Upper lobe of left lung (tissue), 6 donors: ENCODE measurements at regions not wholly inside any gene's neighbourhood (a gene's known extent, or its start where the extent isn't known, plus 50 kb on each side); places are given as distances from the start of the nearest gene placed in this dataset.

Experiments
- ATAC-seq, 2 donors: fragments of 200-7000 bp; cut with Tn5 transposase; one replicate each; pipeline ENCODE4 v1.9.1; 2022; ENCODE audit warnings: mild to moderate bottlenecking in 2 of 2, moderate library complexity in 2 of 2; ENCODE audit not compliant: low FRiP score in 2 of 2
- DNase-seq, 2 donors: peaks; one replicate each; pipeline ENCODE4 v3.0.0-alpha.2; 2019 to 2020
- H3K27ac ChIP-seq, 4 donors: fragments of 200-600 bp; sonication (generic); one replicate each; pipeline ENCODE4 v1.5.1; 2016 to 2019
- H3K27me3 ChIP-seq, 4 donors: fragments of 200-600 bp; sonication (generic); one replicate each; pipeline ENCODE4 v1.5.1; 2017 to 2019
- H3K36me3 ChIP-seq, 4 donors: fragments of 200-600 bp; sonication (generic); one replicate each; pipeline ENCODE4 v1.5.1; 2016 to 2019
- H3K4me1 ChIP-seq, 4 donors: fragments of 200-600 bp; sonication (generic); one replicate each; pipeline ENCODE4 v1.5.1; 2018 to 2019
- H3K4me3 ChIP-seq, 4 donors: fragments of 200-600 bp; sonication (generic); one replicate each; pipeline ENCODE4 v1.5.1; 2017 to 2019; ENCODE audit warnings: mild to moderate bottlenecking in 2 of 4, moderate library complexity in 1 of 4
- H3K9me3 ChIP-seq, 4 donors: fragments of 200-600 bp; sonication (generic); one replicate each; pipeline ENCODE4 v1.5.1; 2018 to 2019
- EP300 ChIP-seq, 4 donors: sonication (generic); formaldehyde crosslinking; IDR thresholded peaks; one replicate each; pipeline ENCODE4 v1.5.1; 2017; ENCODE audit warnings: antibody characterized with exemption in 4 of 4, control low read depth in 2 of 4
- POLR2A ChIP-seq, 4 donors: fragments of 450-650 bp; IDR thresholded peaks; one replicate each; pipeline ENCODE4 v1.5.1; 2016 to 2017; ENCODE audit warnings: antibody characterized with exemption in 4 of 4, mild to moderate bottlenecking in 2 of 4
- POLR2AphosphoS5 ChIP-seq, 2 donors: sonication (generic); formaldehyde crosslinking; IDR thresholded peaks; one replicate each; pipeline ENCODE4 v1.5.1; 2017; ENCODE audit warnings: antibody characterized with exemption in 2 of 2
- WGBS, 2 donors: methylation state at CpG; one replicate each; pipeline ENCODE4 v1.1.5; 2017 to 2018; 5-methylcytosine and 5-hydroxymethylcytosine counted together
- TF ChIP-seq, protein P1 (sequence below), 6 experiments: fragments of 450-650 bp in 4 of 6; fragments of 200-600 bp in 2 of 6; sonication (generic) in 2 of 6; IDR thresholded peaks; one replicate each; pipeline ENCODE4 v1.5.1; 2016 to 2019; ENCODE audit warnings: antibody characterized with exemption in 6 of 6
- donor health status: DM: no; HTN: no; CAD: no; lungs with moderate emphysema.
- donor health status: DM: no; HTN: yes; CAD: no; lungs with severe emphysema.

DNA sequence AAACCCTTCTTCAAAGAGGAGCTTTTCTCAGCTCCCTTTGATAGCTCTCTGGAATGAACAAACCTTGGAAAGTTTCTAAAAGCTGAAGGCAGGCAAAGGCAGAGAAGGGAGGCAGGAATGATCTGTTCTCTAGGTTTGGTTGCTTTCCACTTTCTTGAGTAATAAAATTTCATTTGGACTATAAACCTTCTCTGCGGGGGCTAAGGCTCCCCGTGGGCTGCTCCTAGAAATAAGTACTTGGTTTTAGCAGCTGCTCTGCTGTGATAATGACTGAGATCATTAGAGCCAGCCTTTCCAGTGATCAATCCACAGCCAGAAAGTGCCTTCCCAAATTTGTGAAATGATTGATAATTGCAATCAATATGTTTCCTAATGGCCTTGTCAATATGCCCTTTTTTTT is 183.8 kb upstream of the HTR2A start:
- DNase-seq (no peak), ATAC-seq (no peak)
- Histone ChIP-seq H3K9me3 (no peaks in the 10 kb centered on the region), H3K36me3 (no peaks in the 10 kb centered on the region), H3K27ac (no peak overlapping the region), H3K4me3 (no peak overlapping the region), H3K4me1 (no peaks in the 10 kb centered on the region), H3K27me3 (no peaks in the 10 kb centered on the region)
- 83 to 92% methylated on average over 2 of the region's 2 CpGs for WGBS, 2 donors
- TF ChIP-seq EP300 (IDR thresholded peaks at IDR 0.05) (no peak), POLR2AphosphoS5 (IDR thresholded peaks at IDR 0.05) (no peak), POLR2A (IDR thresholded peaks at IDR 0.05) (no peak)
- TF ChIP-seq, protein P1, sequence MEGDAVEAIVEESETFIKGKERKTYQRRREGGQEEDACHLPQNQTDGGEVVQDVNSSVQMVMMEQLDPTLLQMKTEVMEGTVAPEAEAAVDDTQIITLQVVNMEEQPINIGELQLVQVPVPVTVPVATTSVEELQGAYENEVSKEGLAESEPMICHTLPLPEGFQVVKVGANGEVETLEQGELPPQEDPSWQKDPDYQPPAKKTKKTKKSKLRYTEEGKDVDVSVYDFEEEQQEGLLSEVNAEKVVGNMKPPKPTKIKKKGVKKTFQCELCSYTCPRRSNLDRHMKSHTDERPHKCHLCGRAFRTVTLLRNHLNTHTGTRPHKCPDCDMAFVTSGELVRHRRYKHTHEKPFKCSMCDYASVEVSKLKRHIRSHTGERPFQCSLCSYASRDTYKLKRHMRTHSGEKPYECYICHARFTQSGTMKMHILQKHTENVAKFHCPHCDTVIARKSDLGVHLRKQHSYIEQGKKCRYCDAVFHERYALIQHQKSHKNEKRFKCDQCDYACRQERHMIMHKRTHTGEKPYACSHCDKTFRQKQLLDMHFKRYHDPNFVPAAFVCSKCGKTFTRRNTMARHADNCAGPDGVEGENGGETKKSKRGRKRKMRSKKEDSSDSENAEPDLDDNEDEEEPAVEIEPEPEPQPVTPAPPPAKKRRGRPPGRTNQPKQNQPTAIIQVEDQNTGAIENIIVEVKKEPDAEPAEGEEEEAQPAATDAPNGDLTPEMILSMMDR (IDR thresholded peaks at IDR 0.05) = no peak

DNA sequence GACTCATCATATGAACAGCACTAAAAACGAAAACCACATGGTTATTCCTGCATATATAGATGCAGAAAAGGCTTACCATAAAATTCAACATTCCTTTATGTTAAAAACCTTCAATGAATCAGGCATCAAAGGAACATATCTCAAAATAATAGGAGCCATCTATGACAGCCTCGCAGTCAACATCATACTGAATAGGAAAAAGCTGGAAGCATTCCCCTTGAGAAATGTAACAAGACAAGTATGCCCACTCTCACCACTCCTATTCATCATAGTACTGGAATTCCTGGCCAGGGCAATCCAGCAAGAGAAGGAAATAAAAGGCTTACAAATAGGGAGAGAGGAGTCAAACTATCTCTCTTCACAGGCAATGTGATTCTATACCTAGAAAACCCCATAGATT is 179.6 kb upstream of the HTR2A start:
- TF ChIP-seq POLR2AphosphoS5 (IDR thresholded peaks at IDR 0.05) (no peak), EP300 (IDR thresholded peaks at IDR 0.05) (no peak), POLR2A (IDR thresholded peaks at IDR 0.05) (no peak)
- TF ChIP-seq, protein P1 (IDR thresholded peaks at IDR 0.05) = no peak
- Histone ChIP-seq H3K4me3 (no peak overlapping the region), H3K4me1 (no peaks in the 10 kb centered on the region), H3K36me3 (no peaks in the 10 kb centered on the region), H3K27ac (no peak overlapping the region), H3K9me3 (peaks cover 0 to 10% (median 0%) of the 10 kb centered on the region in 4 donors), H3K27me3 (no peaks in the 10 kb centered on the region)
- DNase-seq = no peak
- ATAC-seq = no peak
- 56 to 75% methylated on average over 2 of the region's 2 CpGs for WGBS, 2 donors

DNA sequence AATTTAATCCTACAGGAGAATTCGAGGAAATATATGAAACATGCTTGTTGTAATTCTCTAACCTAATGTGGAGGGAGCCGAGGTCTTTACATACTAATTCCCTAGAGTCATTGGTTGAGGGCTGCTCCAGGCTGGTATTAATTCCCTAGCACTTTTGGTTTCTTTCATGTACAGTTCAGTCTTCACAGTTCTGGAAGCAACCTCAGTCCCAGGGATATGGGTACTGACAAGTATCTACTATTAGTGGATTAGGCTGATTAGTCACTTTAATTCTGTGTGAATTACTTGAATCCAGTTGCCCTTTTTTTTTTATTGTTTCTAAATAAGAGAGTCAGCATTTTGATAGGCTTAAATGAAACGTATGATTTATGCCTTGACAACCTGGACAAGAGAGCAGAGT is 172.3 kb upstream of the HTR2A start:
- TF ChIP-seq EP300 (IDR thresholded peaks at IDR 0.05) (no peak), POLR2A (IDR thresholded peaks at IDR 0.05) (no peak), POLR2AphosphoS5 (IDR thresholded peaks at IDR 0.05) (no peak)
- TF ChIP-seq, protein P1 (IDR thresholded peaks at IDR 0.05) = no peak
- no peaks in the 10 kb centered on the region for H3K27me3 ChIP-seq
- DNase-seq = no peak
- no peak for ATAC-seq
- H3K4me1 ChIP-seq = no peaks in the 10 kb centered on the region
- no peak overlapping the region for H3K27ac ChIP-seq
- no peak overlapping the region for H3K4me3 ChIP-seq
- H3K36me3 ChIP-seq = no peaks in the 10 kb centered on the region
- peaks cover 0 to 5% (median 0%) of the 10 kb centered on the region in 4 donors for H3K9me3 ChIP-seq
- 74 to 76% methylated on average over 3 of the region's 3 CpGs for WGBS, 2 donors

DNA sequence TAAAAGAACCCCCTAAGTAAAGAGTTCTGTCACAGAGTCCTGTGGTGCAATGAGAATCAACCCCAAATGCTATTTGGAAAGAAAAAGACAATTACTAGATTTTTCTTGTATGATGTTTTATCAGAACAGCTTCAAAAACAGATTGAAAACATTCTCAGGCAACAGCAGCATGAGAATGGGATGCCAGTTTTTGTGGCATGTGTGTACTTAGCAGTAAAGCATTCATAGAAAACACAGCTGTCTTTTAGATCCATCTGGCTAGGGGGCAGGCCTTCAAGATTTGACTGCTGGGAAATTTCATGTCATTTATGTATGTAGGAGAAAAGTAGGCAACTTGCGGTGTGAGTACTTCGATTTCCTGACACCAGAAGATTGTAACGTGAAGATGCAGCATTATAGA is 170.5 kb upstream of the HTR2A start:
- TF ChIP-seq POLR2A (IDR thresholded peaks at IDR 0.05) (no peak), POLR2AphosphoS5 (IDR thresholded peaks at IDR 0.05) (no peak), EP300 (IDR thresholded peaks at IDR 0.05) (no peak)
- TF ChIP-seq, protein P1 (IDR thresholded peaks at IDR 0.05) = no peak
- Histone ChIP-seq H3K4me3 (no peak overlapping the region), H3K27ac (no peak overlapping the region), H3K4me1 (no peaks in the 10 kb centered on the region), H3K9me3 (peaks cover 0 to 4% (median 1%) of the 10 kb centered on the region in 4 donors), H3K27me3 (no peaks in the 10 kb centered on the region), H3K36me3 (no peaks in the 10 kb centered on the region)
- no peak for DNase-seq
- ATAC-seq = no peak
- 82% methylated on average over 3 of the region's 3 CpGs for WGBS, 2 donors

DNA sequence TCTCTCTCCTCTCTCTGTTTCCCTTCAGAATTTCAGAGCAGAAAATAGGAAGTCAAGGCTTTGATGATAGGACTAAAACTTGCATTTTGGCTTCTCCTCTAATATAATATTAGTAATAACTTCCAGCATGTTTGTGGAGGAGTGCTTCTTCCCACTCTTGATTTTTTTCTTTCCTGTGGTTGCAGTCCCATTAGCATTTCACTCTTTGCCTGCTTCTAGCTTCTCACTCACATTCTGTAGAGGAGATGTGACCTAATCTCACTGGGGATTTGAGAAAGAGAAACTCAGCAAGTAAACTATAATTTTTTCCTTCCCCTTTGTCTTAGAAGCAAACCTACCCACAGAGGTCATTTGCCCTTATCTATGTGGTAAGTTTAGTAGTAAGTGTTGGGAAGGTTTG is 169.4 kb upstream of the HTR2A start:
- H3K36me3 ChIP-seq = no peaks in the 10 kb centered on the region
- TF ChIP-seq, protein P1 (IDR thresholded peaks at IDR 0.05) = no peak
- TF ChIP-seq POLR2A (IDR thresholded peaks at IDR 0.05) = no peak
- no peak for TF ChIP-seq EP300 (IDR thresholded peaks at IDR 0.05)
- no peak for TF ChIP-seq POLR2AphosphoS5 (IDR thresholded peaks at IDR 0.05)
- H3K4me3 ChIP-seq = no peak overlapping the region
- H3K27me3 ChIP-seq = no peaks in the 10 kb centered on the region
- no peak for DNase-seq
- peaks cover 0 to 5% (median 2%) of the 10 kb centered on the region in 4 donors for H3K9me3 ChIP-seq
- no peaks in the 10 kb centered on the region for H3K4me1 ChIP-seq
- no peak overlapping the region for H3K27ac ChIP-seq
- peak in 1 of 2 donors; percentile 54 for ATAC-seq
